ENCODE measurements at regions not wholly inside any gene's neighbourhood (a gene's known extent, or its start where the extent isn't known, plus 50 kb on each side); places are given as distances from the start of the nearest gene placed in this dataset.

DNA sequence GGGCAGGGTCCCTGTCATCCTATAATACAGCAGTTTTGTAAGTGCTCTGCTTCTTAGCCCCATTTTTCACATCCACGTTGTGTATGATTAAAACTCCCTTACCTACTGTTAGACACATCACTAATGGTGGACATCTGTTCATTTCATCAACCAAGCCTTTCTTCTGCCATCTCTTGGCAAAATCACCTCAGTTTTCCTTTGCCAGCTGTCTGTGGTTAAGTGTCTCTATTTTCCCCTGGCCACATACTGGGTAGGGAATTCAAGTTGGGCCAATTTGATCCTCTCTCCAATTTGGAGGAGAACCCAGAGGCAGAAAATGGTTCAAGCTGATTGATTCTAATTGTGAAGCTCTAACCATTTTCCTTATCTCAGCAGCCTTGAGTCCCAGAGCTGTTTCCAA lies 436.1 kb downstream of the PCDH7 start:
- no peak overlapping the region for H3K9ac ChIP-seq (ENCODE audit: low read length)
- H2AFZ ChIP-seq (ENCODE audit: low read depth, low read length, poor library complexity, severe bottlenecking), result no peak overlapping the region
- RAD21 ChIA-PET (ENCODE audit: low non-redundant PET in 1 of 2, low total read pairs in 2 of 2, uncharacterized antibody in 2 of 2, unreplicated experiment in 2 of 2), result no interaction called here
- DNase-seq (ENCODE audit: low read depth, low spot score), result no peak
- H3K36me3 ChIP-seq (ENCODE audit: control insufficient read depth in 1 of 2, insufficient read depth in 2 of 2, low read length in 2 of 2), result no peaks in the 10 kb centered on the region
- no peaks in the 10 kb centered on the region for H3K9me3 ChIP-seq (ENCODE audit: control insufficient read depth in 1 of 2, insufficient read depth in 1 of 2, low read depth in 1 of 2, low read length in 2 of 2)
- no peaks in the 10 kb centered on the region for H3K27me3 ChIP-seq (ENCODE audit: insufficient read depth, low read length)
- H3K79me2 ChIP-seq (ENCODE audit: insufficient read depth, low read length), result no peaks in the 10 kb centered on the region
- intact Hi-C loops (cut with micrococcal nuclease), result no loop called here
- H3K27ac ChIP-seq (ENCODE audit: low read depth, low read length), result no peak overlapping the region
- no peaks in the 10 kb centered on the region for H3K4me1 ChIP-seq (ENCODE audit: control insufficient read depth in 1 of 2, insufficient read depth in 2 of 2, low read length in 2 of 2)
- BruUV-seq (replicated peaks), result no TSS peak
- H3K9me2 ChIP-seq (ENCODE audit: insufficient read depth), result no peaks in the 10 kb centered on the region
- H3K4me2 ChIP-seq (ENCODE audit: low read length), result no peak overlapping the region
- no peak overlapping the region for H3K4me3 ChIP-seq (replicated peaks in 1 of 2; ENCODE audit: low read depth in 1 of 2, low read length in 2 of 2)
- no peak for ATAC-seq
- CTCF ChIA-PET, result no interaction called here
- H4K20me1 ChIP-seq (ENCODE audit: insufficient read depth), result no peaks in the 10 kb centered on the region
- TF ChIP-seq POLR2A (IDR thresholded peaks at IDR 0.05; ENCODE audit: borderline replicate concordance, extremely low read depth, insufficient read depth, insufficient read length) (no peak), CEBPB (IDR thresholded peaks at IDR 0.05; ENCODE audit: low read depth) (no peak)
- TF ChIP-seq, protein P1, sequence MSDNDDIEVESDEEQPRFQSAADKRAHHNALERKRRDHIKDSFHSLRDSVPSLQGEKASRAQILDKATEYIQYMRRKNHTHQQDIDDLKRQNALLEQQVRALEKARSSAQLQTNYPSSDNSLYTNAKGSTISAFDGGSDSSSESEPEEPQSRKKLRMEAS (IDR thresholded peaks at IDR 0.05), result no peak
- POLR2A ChIA-PET, result no interaction called here

GRCh38 chr4:31160146-31160545 lies 440.0 kb downstream of the PCDH7 start:
- intact Hi-C loops (cut with micrococcal nuclease), result no loop called here
- ChIA-PET CTCF (no interaction called here), POLR2A (no interaction called here), RAD21 (ENCODE audit: low non-redundant PET in 1 of 2, low total read pairs in 2 of 2, uncharacterized antibody in 2 of 2, unreplicated experiment in 2 of 2) (no interaction called here)
- ATAC-seq, result no peak
- no TSS peak for BruUV-seq (replicated peaks)
- H3K79me2 ChIP-seq (ENCODE audit: insufficient read depth, low read length), result no peaks in the 10 kb centered on the region
- no peaks in the 10 kb centered on the region for H3K27me3 ChIP-seq (ENCODE audit: insufficient read depth, low read length)
- TF ChIP-seq SIN3A (IDR thresholded peaks at IDR 0.05; ENCODE audit: low read depth) (no peak), ZNF274 (IDR thresholded peaks at IDR 0.05; ENCODE audit: low read depth, low read length) (no peak), SRF (IDR thresholded peaks at IDR 0.05; ENCODE audit: low read depth) (no peak), RAD21 (IDR thresholded peaks at IDR 0.05; ENCODE audit: low read depth) (no peak), POLR2A (IDR thresholded peaks at IDR 0.05; ENCODE audit: borderline replicate concordance, extremely low read depth, insufficient read depth, insufficient read length) (no peak), JUND (IDR thresholded peaks at IDR 0.05) (no peak), ZFX (IDR thresholded peaks at IDR 0.05) (no peak), CBX3 (IDR thresholded peaks at IDR 0.05; ENCODE audit: low read depth) (no peak), EZH2phosphoT487 (IDR thresholded peaks at IDR 0.05; ENCODE audit: borderline replicate concordance) (no peak), REST (IDR thresholded peaks at IDR 0.05; ENCODE audit: low read depth) (no peak), YY1 (IDR thresholded peaks at IDR 0.05; ENCODE audit: extremely low read depth, insufficient replicate concordance, low read depth, low read length) (no peak), TCF7L2 (IDR thresholded peaks at IDR 0.05; ENCODE audit: borderline replicate concordance, extremely low read depth, insufficient read depth, insufficient read length) (no peak), EZH2 (IDR thresholded peaks at IDR 0.05) (no peak), ELF1 (IDR thresholded peaks at IDR 0.05; ENCODE audit: borderline replicate concordance, low read depth) (no peak)
- TF ChIP-seq, protein P2, sequence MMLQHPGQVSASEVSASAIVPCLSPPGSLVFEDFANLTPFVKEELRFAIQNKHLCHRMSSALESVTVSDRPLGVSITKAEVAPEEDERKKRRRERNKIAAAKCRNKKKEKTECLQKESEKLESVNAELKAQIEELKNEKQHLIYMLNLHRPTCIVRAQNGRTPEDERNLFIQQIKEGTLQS (IDR thresholded peaks at IDR 0.05), result no peak
- TF ChIP-seq, protein P3, sequence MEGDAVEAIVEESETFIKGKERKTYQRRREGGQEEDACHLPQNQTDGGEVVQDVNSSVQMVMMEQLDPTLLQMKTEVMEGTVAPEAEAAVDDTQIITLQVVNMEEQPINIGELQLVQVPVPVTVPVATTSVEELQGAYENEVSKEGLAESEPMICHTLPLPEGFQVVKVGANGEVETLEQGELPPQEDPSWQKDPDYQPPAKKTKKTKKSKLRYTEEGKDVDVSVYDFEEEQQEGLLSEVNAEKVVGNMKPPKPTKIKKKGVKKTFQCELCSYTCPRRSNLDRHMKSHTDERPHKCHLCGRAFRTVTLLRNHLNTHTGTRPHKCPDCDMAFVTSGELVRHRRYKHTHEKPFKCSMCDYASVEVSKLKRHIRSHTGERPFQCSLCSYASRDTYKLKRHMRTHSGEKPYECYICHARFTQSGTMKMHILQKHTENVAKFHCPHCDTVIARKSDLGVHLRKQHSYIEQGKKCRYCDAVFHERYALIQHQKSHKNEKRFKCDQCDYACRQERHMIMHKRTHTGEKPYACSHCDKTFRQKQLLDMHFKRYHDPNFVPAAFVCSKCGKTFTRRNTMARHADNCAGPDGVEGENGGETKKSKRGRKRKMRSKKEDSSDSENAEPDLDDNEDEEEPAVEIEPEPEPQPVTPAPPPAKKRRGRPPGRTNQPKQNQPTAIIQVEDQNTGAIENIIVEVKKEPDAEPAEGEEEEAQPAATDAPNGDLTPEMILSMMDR (IDR thresholded peaks at IDR 0.05 in 2 of 3, conservative IDR thresholded peaks at IDR 0.05 in 1 of 3; ENCODE audit: borderline replicate concordance in 1 of 3, insufficient read depth in 1 of 3, low read depth in 2 of 3, low read length in 2 of 3), result no peak
- DNase-seq (ENCODE audit: low read depth, low spot score), result no peak
- H3K9ac ChIP-seq (ENCODE audit: low read length), result no peak overlapping the region
- H3K4me2 ChIP-seq (ENCODE audit: low read length), result no peak overlapping the region
- peak overlapping the region; percentile 32 for H2AFZ ChIP-seq (ENCODE audit: low read depth, low read length, poor library complexity, severe bottlenecking)
- no peaks in the 10 kb centered on the region for H3K36me3 ChIP-seq (ENCODE audit: control insufficient read depth in 1 of 2, insufficient read depth in 2 of 2, low read length in 2 of 2)
- H3K27ac ChIP-seq (ENCODE audit: low read depth, low read length), result no peak overlapping the region
- H3K9me3 ChIP-seq (ENCODE audit: control insufficient read depth in 1 of 2, insufficient read depth in 1 of 2, low read depth in 1 of 2, low read length in 2 of 2), result no peaks in the 10 kb centered on the region
- no peaks in the 10 kb centered on the region for H3K4me1 ChIP-seq (ENCODE audit: control insufficient read depth in 1 of 2, insufficient read depth in 2 of 2, low read length in 2 of 2)
- H3K9me2 ChIP-seq (ENCODE audit: insufficient read depth), result no peaks in the 10 kb centered on the region
- H3K4me3 ChIP-seq (replicated peaks in 1 of 2; ENCODE audit: low read depth in 1 of 2, low read length in 2 of 2), result no peak overlapping the region
- H4K20me1 ChIP-seq (ENCODE audit: insufficient read depth), result no peaks in the 10 kb centered on the region

All from HCT116 (cell line).